Loucy (cell line): ENCODE measurements at regions not wholly inside any gene's neighbourhood (a gene's known extent, or its start where the extent isn't known, plus 50 kb on each side); places are given as distances from the start of the nearest gene placed in this dataset.
A peak's percentile ranks its signal among the peaks of the same experiment; 100 is the strongest.

Experiments used
- H2AFZ ChIP-seq: fragments of 200-600 bp; sonication (generic); 2 replicates; pipeline ENCODE4 v1.6.0; 2016; ENCODE audit warnings: antibody characterized with exemption, mild to moderate bottlenecking, low read length, moderate library complexity
- H3F3A ChIP-seq: fragments of 200-600 bp; 2 replicates; pipeline ENCODE4 v1.6.0; 2016; ENCODE audit warnings: antibody characterized with exemption, low read depth, mild to moderate bottlenecking
- H3K27me3 ChIP-seq: fragments of 200-600 bp; sonication (generic); 2 replicates; pipeline ENCODE4 v1.6.1; 2014; ENCODE audit warnings: low read length, mild to moderate bottlenecking; ENCODE audit not compliant: insufficient read depth, poor library complexity, severe bottlenecking
- H3K36me3 ChIP-seq: fragments of 200-600 bp; sonication (generic); 2 replicates; pipeline ENCODE4 v1.6.1; 2016; ENCODE audit warnings: low read length; ENCODE audit not compliant: insufficient read depth
- H3K4me1 ChIP-seq: fragments of 200-600 bp; sonication (generic); 2 replicates; pipeline ENCODE4 v1.5.1; 2014; ENCODE audit warnings: low read length, mild to moderate bottlenecking; ENCODE audit not compliant: insufficient read depth, poor library complexity, severe bottlenecking
- H3K4me2 ChIP-seq: fragments of 200-600 bp; sonication (generic); 2 replicates; pipeline ENCODE4 v1.6.0; 2014; ENCODE audit warnings: antibody characterized with exemption, low read length, low read depth, mild to moderate bottlenecking; ENCODE audit not compliant: poor library complexity, severe bottlenecking
- H3K4me3 ChIP-seq: fragments of 200-600 bp; sonication (generic); 2 replicates; pipeline ENCODE4 v1.5.1; 2014; ENCODE audit warnings: low read length, mild to moderate bottlenecking, mixed read lengths; ENCODE audit not compliant: poor library complexity, severe bottlenecking
- H3K79me2 ChIP-seq: fragments of 200-600 bp; sonication (generic); 2 replicates; pipeline ENCODE4 v1.6.1; 2014; ENCODE audit warnings: low read length; ENCODE audit not compliant: insufficient read depth
- H3K9ac ChIP-seq: fragments of 200-600 bp; sonication (generic); 2 replicates; pipeline ENCODE4 v1.6.0; 2014; ENCODE audit warnings: mild to moderate bottlenecking, low read depth, low read length, moderate library complexity; ENCODE audit not compliant: poor library complexity, severe bottlenecking
- H3K9me2 ChIP-seq: fragments of 200-600 bp; sonication (generic); replicated peaks from 2 replicates; pipeline ENCODE4 v1.6.1; 2016; ENCODE audit warnings: low read depth, low read length, mixed read lengths
- H3K9me3 ChIP-seq: fragments of 200-600 bp; sonication (generic); 2 replicates; pipeline ENCODE4 v1.6.1; 2014; ENCODE audit warnings: mild to moderate bottlenecking, antibody characterized with exemption, low read length, low read depth; ENCODE audit not compliant: insufficient read depth
- H4K20me1 ChIP-seq: fragments of 200-600 bp; sonication (generic); 2 replicates; pipeline ENCODE4 v1.6.0; 2014; ENCODE audit warnings: antibody characterized with exemption, low read length, mild to moderate bottlenecking; ENCODE audit not compliant: insufficient read depth, poor library complexity, severe bottlenecking
- EZH2phosphoT487 ChIP-seq: fragments of 200-600 bp; IDR thresholded peaks from 2 replicates; pipeline ENCODE4 v1.6.1; 2018; ENCODE audit warnings: antibody characterized with exemption, mild to moderate bottlenecking, moderate library complexity, borderline replicate concordance
- TF ChIP-seq, protein P1 (sequence below): fragments of 200-600 bp; sonication (generic); conservative IDR thresholded peaks from 2 replicates; pipeline ENCODE4 v1.5.1; 2014; ENCODE audit warnings: mild to moderate bottlenecking, antibody characterized with exemption, low read length

GRCh38 chr1:234865171-234866006 lies 255.4 kb upstream of the IRF2BP2 start:
- H3K9ac ChIP-seq: no peak overlapping the region
- no peak overlapping the region for H2AFZ ChIP-seq
- H3K27me3 ChIP-seq: no peaks in the 10 kb centered on the region
- H3F3A ChIP-seq: no peaks in the 10 kb centered on the region
- TF ChIP-seq EZH2phosphoT487: no peak
- TF ChIP-seq, protein P1, sequence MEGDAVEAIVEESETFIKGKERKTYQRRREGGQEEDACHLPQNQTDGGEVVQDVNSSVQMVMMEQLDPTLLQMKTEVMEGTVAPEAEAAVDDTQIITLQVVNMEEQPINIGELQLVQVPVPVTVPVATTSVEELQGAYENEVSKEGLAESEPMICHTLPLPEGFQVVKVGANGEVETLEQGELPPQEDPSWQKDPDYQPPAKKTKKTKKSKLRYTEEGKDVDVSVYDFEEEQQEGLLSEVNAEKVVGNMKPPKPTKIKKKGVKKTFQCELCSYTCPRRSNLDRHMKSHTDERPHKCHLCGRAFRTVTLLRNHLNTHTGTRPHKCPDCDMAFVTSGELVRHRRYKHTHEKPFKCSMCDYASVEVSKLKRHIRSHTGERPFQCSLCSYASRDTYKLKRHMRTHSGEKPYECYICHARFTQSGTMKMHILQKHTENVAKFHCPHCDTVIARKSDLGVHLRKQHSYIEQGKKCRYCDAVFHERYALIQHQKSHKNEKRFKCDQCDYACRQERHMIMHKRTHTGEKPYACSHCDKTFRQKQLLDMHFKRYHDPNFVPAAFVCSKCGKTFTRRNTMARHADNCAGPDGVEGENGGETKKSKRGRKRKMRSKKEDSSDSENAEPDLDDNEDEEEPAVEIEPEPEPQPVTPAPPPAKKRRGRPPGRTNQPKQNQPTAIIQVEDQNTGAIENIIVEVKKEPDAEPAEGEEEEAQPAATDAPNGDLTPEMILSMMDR: peak; percentile 49
- no peak overlapping the region for H3K4me3 ChIP-seq
- no peaks in the 10 kb centered on the region for H3K79me2 ChIP-seq
- no peak overlapping the region for H3K4me2 ChIP-seq
- H4K20me1 ChIP-seq: no peaks in the 10 kb centered on the region
- H3K9me2 ChIP-seq: no peaks in the 10 kb centered on the region
- peaks cover 28% of the 10 kb centered on the region for H3K4me1 ChIP-seq
- H3K36me3 ChIP-seq: no peaks in the 10 kb centered on the region
- H3K9me3 ChIP-seq: no peaks in the 10 kb centered on the region

- H2AFZ ChIP-seq: no peak overlapping the region
- no peaks in the 10 kb centered on the region for H3K9me3 ChIP-seq
- H3K79me2 ChIP-seq: no peaks in the 10 kb centered on the region
- no peak overlapping the region for H3K4me2 ChIP-seq
- H3K4me1 ChIP-seq: peaks cover 22% of the 10 kb centered on the region
- no peak overlapping the region for H3K9ac ChIP-seq
- no peaks in the 10 kb centered on the region for H3K36me3 ChIP-seq
- TF ChIP-seq, protein P1: no peak
- TF ChIP-seq EZH2phosphoT487: no peak
- no peak overlapping the region for H3K4me3 ChIP-seq
- no peaks in the 10 kb centered on the region for H3K9me2 ChIP-seq
- no peaks in the 10 kb centered on the region for H4K20me1 ChIP-seq
- no peaks in the 10 kb centered on the region for H3F3A ChIP-seq
- no peaks in the 10 kb centered on the region for H3K27me3 ChIP-seq
Measured at GRCh38 chr1:234864116-234864515, 254.1 kb upstream of the IRF2BP2 start.

DNA sequence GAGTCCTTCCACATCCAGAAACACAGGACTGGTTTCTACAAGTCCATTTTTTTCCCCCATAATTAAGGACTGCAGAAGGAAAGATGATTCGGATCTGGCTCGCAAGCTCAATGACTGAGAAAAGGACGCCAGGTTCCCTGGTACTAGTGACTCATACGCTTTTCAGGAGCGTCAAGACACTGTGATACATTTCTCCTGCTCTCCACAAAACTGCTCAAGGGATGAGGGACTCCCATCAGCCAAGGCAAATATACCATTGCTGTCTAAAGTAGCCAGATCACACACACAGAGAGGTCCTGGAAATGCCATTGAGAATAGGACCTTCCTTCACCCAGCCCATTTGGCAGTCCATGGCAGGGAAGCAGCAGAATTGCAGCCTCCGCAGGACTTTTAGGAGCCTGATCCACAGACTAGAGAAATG lies 253.6 kb upstream of the IRF2BP2 start:
- Histone ChIP-seq H4K20me1 (no peaks in the 10 kb centered on the region), H3K4me3 (no peak overlapping the region), H3K9me2 (no peaks in the 10 kb centered on the region), H3K27me3 (no peaks in the 10 kb centered on the region), H3K79me2 (no peaks in the 10 kb centered on the region), H3K9me3 (no peaks in the 10 kb centered on the region), H3K36me3 (no peaks in the 10 kb centered on the region), H3K4me2 (no peak overlapping the region), H2AFZ (no peak overlapping the region), H3K9ac (no peak overlapping the region), H3K4me1 (peaks cover 17% of the 10 kb centered on the region), H3F3A (no peaks in the 10 kb centered on the region)
- no peak for TF ChIP-seq EZH2phosphoT487
- TF ChIP-seq, protein P1: no peak
